ENCODE measurements at regions not wholly inside any gene's neighbourhood (a gene's known extent, or its start where the extent isn't known, plus 50 kb on each side); places are given as distances from the start of the nearest gene placed in this dataset.
"Not testable (repeated sequence)": the region's sequence is repeated elsewhere in the genome, so short reads cannot be mapped to it uniquely, and the experiment has no call there.

- no peak for DNase-seq
Measured at GRCh38 chrX:69062493-69062892, 102.8 kb downstream of the PJA1 start.

DNA sequence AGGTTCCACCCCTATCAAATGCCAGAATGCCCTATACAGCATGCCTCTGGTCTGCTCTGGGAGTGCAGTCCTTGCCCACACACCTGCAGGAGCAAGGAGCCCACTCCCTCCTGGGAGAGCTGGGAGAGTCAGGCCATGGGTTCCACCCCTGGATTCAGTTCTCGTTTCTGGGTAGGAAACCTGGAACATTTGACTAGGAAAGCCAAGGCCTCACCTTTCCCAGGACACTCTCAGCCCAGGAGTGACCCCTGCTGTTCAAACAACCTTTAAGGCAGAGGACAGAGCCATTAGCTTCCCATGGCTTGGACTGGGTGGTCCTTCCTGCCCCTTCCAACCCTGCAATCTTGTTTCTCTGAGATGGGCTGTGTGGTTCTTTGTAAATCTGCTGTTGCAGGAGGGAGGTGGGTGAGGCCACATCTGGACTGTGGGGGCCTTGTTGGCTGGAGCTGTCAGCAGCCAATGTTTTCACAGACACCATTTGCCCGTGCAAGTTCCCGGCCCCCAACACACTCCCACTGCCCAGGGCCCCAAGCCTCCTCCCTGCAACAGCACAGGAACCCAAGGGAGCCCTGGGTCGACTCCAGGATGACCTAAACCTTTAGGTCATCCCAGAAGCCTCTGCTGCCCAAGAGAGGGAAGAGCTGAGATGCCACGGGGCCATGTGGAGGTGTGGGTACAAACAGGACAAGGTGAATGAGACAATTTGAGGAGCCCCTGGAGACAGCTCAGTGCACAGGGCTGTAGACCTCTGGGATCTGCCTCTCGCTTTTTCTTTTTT, 104.4 kb downstream of the PJA1 start:
- no peak for DNase-seq

GRCh38 chrX:69055193-69055592, 110.1 kb downstream of the PJA1 start:
- DNase-seq, result no peak

DNA sequence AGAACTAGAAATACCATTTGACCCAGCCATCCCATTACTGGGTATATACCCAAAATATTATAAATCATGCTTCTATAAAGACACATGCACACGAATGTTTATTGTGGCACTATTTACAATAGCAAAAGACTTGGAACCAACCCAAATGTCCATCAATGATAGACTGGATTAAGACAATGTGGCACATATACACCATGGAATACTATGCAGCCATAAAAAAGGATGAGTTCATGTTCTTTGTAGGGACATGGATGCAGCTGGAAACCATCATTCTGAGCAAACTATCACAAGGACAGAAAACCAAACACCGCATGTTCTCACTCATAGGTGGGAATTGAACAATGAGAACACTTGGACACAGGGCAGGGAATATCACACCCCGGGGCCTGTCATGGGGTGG, 110.8 kb downstream of the PJA1 start:
- DNase-seq, result not testable (repeated sequence)

GRCh38 chrX:69051901-69052300, 113.4 kb downstream of the PJA1 start:
- DNase-seq, result no peak

GRCh38 chrX:69050051-69050765, 115.0 kb downstream of the PJA1 start:
- DNase-seq, result no peak

GRCh38 chrX:69046996-69047490, 118.2 kb downstream of the PJA1 start:
- DNase-seq, result no peak

DNA sequence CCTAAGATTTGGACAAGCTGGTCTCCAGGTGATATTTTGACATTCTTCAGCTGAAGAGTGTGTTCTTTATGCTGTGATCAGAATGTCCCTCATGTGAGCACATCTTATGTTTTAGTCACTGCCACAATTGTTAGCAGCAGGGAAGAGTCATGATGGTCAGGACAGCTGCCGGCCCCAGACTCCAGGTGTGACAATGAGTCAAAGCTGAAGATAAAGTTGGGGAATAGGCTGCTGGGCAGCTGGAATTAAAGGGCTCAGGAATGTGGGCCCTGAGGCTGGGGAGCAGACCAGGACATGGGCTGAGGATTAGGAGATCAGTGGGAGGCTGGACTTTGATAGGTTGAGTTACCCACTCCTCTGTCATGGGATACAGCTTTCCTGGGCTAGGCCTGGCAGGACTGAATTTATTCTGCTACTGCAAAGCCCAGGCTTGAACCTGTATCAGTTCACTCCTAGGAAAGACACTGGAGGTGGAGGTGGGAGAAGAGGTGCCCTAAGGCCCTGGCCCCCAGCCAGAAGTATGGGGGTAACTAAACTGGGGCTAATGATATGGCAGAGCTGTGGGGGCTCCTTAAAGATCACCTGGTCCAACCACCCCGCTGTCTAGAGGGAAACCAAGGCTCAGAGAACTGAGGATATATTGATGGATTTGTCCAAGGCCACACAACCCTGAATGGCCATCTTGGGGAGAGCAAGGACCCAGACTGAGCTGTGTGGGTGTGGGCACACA, 119.5 kb downstream of the PJA1 start:
- no peak for DNase-seq

GRCh38 chrX:69038816-69039215, 126.4 kb downstream of the PJA1 start:
- DNase-seq, result no peak

GRCh38 chrX:69038188-69038587, 127.1 kb downstream of the PJA1 start:
- DNase-seq, result no peak

DNA sequence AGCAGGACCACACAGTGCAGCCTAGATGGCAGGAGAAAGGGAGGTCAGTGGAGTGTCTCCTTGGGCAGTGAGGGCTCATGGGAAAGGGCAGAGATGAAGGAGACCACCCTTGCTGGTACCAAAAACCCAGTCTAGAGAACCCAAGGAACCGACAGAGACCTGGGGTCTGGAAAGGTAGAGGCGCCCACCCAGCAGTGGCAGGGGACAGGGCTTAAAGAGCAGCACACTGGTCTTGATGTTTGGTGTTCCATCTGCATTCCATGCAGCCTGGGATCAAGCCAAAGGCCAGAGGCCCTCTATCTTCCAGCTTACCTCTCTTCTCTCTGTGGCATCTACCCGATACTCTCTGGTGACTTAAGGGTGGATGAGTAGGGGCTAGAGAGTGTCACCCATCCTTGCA, 127.5 kb downstream of the PJA1 start:
- DNase-seq, result no peak

- DNase-seq, result no peak
Measured at GRCh38 chrX:69036674-69037573, 128.3 kb downstream of the PJA1 start.

DNA sequence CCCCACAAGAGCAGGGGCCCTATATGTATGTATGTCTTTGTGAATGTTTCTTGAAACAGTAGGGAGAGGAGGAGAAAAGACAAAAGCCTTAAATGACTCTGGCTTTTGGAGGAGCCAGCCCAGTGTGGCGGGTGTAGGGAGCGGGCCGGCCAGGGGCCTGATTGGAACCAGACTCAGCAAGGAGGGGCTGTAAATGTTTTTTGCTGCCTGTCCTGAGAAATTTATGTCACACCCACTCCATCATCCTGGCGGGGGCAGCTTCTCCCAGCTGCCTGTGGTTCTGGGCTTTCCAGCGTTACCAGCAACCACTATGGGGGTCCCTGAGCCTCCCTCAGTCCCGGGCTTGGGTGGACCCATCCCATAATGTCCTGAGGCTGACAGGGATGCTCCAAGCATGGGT, 130.8 kb downstream of the PJA1 start:
- DNase-seq, result no peak

DNA sequence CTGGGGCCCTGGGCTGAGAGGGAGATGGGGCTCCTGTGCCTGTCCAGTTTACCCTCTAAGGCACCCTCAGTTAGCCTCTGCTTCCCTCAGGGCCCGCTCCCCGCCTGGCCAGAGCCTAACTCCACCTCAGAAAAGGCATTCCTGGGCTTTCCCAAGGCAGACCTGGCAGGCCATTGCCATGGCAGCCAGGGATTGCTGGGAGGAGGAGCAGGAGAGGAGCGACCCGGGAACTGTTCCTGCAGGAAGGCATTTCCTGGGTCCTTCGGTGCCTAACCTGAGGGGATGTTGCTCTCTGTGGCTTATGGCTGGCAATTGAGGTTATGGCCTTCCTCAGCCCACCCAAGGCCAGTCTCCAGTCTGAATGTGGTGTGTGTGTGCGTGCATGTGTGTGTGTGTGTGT, 131.3 kb downstream of the PJA1 start:
- DNase-seq, result no peak

DNA sequence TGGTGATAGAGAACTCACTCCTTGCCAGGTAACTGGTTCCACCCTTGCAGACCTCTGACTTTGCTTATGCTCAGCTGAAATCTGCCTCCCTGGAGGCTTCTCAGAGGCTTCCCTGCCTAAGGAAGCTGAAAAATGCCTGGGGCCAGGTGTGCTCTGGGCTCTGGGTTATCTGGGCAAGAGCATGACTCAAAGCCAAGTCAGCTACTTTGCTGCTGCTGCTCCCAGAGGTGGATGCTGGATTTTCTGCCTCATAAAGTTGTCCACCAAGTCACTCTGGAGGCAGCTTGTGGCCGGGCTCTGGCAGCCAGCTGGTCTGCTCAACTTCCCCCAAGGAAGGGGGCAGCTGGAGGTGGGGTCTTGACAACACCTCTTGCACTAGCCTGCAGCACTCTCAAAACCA, 132.7 kb downstream of the PJA1 start:
- DNase-seq, result no peak

DNA sequence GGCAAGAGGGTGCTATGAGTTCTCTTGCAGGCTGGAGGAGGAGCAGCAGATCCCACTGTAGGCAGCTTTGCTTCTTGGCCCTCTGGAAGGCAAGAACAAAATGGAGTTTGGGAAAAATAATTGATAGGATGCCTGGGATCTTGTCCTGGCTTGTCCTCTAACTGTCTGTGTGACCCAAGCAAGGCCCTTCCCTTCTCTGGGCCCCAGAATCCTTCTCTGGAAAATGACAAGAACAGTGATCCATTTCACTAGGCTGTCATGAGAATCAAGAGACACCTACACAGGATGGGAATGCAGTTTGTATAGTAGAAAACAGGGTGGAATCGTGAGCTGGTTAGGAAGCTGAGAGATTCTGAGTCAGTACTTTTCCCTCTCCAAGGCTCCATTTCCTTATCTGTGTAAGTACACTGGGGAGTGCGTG, 133.3 kb downstream of the PJA1 start:
- no peak for DNase-seq

- DNase-seq, result no peak
Measured at GRCh38 chrX:69031181-69031580, 134.1 kb downstream of the PJA1 start.

DNA sequence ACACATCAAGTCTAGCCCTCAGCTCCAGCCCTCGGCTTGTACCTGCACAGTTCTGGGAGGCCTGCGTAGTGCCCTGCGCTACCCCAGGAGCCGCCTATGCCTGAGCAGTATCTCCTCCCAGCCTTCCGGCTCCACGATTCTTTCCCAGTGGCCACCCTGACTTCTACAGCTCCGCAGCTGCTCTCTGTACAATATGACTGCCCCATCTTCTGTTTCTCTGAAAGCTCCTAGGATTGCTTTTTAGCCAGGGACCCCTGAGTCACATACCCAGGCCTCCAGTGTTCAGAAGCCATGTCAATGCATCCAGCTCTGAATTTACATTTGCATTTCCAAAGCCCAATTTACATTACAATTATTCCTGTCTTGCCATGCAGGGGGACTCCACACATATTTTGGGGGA, 135.5 kb downstream of the PJA1 start:
- no peak for DNase-seq

DNA sequence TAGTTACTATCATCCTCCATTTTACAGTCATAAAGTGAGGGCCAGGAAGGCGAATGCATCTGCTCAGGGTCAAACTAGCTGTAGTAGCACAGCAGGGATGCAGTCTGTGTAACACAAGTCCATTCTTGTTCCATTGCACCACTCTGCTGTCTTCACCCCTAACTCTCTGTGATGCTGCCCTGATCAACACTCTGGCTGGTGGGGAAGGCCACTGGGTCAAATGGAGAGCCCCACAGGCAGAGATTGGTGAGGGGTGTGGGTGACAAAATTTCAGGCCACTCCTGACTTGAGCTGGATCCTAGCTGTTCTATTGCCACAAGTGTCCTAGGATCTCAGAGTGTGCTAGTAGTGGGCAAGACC, 136.5 kb downstream of the PJA1 start:
- DNase-seq, result no peak

DNA sequence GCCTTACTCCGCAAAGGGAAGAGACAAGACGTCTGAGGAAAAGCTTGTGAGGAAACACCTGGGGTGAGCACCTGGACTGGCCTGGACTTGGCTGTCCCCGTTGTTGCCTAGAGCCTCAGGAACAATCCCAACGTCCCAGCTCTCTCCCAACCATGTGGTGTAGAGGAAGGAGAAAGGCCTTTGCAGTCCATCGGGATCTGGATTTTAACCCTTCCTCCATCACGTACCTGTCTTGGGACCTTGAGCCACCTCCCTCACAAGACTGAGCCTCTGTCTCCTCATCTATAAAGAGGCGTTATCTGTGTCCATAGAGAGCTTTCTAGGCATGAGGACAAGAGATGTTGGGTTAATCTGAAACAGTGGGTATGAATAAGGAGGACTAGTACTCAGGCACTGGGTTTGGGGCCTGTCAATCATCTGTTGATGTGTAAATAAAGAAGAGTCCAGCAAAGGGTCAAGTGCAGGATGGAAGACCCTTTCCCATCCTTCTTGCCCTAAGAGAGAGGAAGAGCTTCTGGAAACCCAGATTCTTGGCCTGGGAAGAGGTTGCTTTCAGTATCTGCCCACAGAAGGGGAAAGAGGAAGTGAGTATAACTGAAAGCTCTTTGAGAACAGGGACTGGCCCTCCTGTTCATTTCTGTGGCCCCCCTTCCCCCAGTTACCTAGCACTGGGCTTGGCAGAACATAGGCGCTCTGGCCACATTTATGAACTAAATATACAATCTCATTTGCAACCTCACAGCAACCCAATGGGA, 137.1 kb downstream of the PJA1 start:
- DNase-seq, result no peak

All from renal pelvis (tissue), 1 donor.